ENCODE measurements at regions not wholly inside any gene's neighbourhood (a gene's known extent, or its start where the extent isn't known, plus 50 kb on each side); places are given as distances from the start of the nearest gene placed in this dataset.

GRCh38 chr3:23739536-23739935 is 66.2 kb upstream of the UBE2E1 start:
- H3K4me3 ChIP-seq (ENCODE audit: low read length): no peak overlapping the region
- DNase-seq (ENCODE audit: low read depth): peak; percentile 70
- TF ChIP-seq CTCF (conservative IDR thresholded peaks at IDR 0.05; ENCODE audit: low read length): no peak

GRCh38 chr3:23740517-23740965 is 65.2 kb upstream of the UBE2E1 start:
- TF ChIP-seq CTCF (conservative IDR thresholded peaks at IDR 0.05; ENCODE audit: low read length): no peak
- no peak for DNase-seq (ENCODE audit: low read depth)
- no peak overlapping the region for H3K4me3 ChIP-seq (ENCODE audit: low read length)

- TF ChIP-seq CTCF (conservative IDR thresholded peaks at IDR 0.05; ENCODE audit: low read length): no peak
- H3K4me3 ChIP-seq (ENCODE audit: low read length): no peak overlapping the region
- DNase-seq (ENCODE audit: low read depth): no peak
Observed at GRCh38 chr3:23741036-23741706, 64.6 kb upstream of the UBE2E1 start.

- H3K4me3 ChIP-seq (ENCODE audit: low read length): no peak overlapping the region
- DNase-seq (ENCODE audit: low read depth): no peak
- no peak for TF ChIP-seq CTCF (conservative IDR thresholded peaks at IDR 0.05; ENCODE audit: low read length)
Observed at GRCh38 chr3:23743141-23743784, 62.5 kb upstream of the UBE2E1 start.

- TF ChIP-seq CTCF (conservative IDR thresholded peaks at IDR 0.05; ENCODE audit: low read length): no peak
Observed at GRCh38 chr3:23746441-23746840, 59.3 kb upstream of the UBE2E1 start.

GRCh38 chr3:23747841-23748240 is 57.9 kb upstream of the UBE2E1 start:
- no peak for TF ChIP-seq CTCF (conservative IDR thresholded peaks at IDR 0.05; ENCODE audit: low read length)
- no peak overlapping the region for H3K4me3 ChIP-seq (ENCODE audit: low read length)
- DNase-seq (ENCODE audit: low read depth): no peak

More at GRCh38 chr3:23746441-23746840, 59.3 kb upstream of the UBE2E1 start:
- no peak overlapping the region for H3K4me3 ChIP-seq (ENCODE audit: low read length)
- no peak for DNase-seq (ENCODE audit: low read depth)
